T-helper 2 cell (primary cell): ENCODE measurements at regions not wholly inside any gene's neighbourhood (a gene's known extent, or its start where the extent isn't known, plus 50 kb on each side); places are given as distances from the start of the nearest gene placed in this dataset.
"Not testable (repeated sequence)": the region's sequence is repeated elsewhere in the genome, so short reads cannot be mapped to it uniquely, and the experiment has no call there.

ENCODE experiments used
- DNase-seq, 5 experiments: peaks; one replicate each; pipeline versions ENCODE4 v3.0.0 to v3.0.0-alpha.2; 2012 to 2022

- DNase-seq: not testable (repeated sequence)
Measured at GRCh38 chr21:9697751-9698150, 823.6 kb upstream of the TPTE start.

GRCh38 chr21:9705016-9705415, 816.4 kb upstream of the TPTE start:
- not testable (repeated sequence) for DNase-seq

GRCh38 chr21:9705455-9705854, 815.9 kb upstream of the TPTE start:
- not testable (repeated sequence) for DNase-seq

- DNase-seq: not testable (repeated sequence)
Measured at GRCh38 chr21:9724542-9724941, 796.8 kb upstream of the TPTE start.

GRCh38 chr21:9727187-9727586, 794.2 kb upstream of the TPTE start:
- not testable (repeated sequence) for DNase-seq

- DNase-seq: not testable (repeated sequence)
Measured at GRCh38 chr21:9728219-9728992, 793.0 kb upstream of the TPTE start.

- no peak for DNase-seq
Measured at GRCh38 chr21:9730866-9731265, 790.5 kb upstream of the TPTE start.

- not testable (repeated sequence) for DNase-seq
Measured at GRCh38 chr21:9731317-9731716, 790.1 kb upstream of the TPTE start.

GRCh38 chr21:9732605-9733004, 788.8 kb upstream of the TPTE start:
- not testable (repeated sequence) for DNase-seq

- not testable (repeated sequence) for DNase-seq
Measured at GRCh38 chr21:9733761-9734558, 787.4 kb upstream of the TPTE start.

- no peak for DNase-seq
Measured at GRCh38 chr21:9735421-9735961, 785.9 kb upstream of the TPTE start.

GRCh38 chr21:9737301-9737700, 784.1 kb upstream of the TPTE start:
- not testable (repeated sequence) for DNase-seq

GRCh38 chr21:9737871-9738515, 783.4 kb upstream of the TPTE start:
- DNase-seq: not testable (repeated sequence)

GRCh38 chr21:9738527-9738926, 782.9 kb upstream of the TPTE start:
- DNase-seq: no peak

- DNase-seq: no peak
Measured at GRCh38 chr21:9739240-9739639, 782.1 kb upstream of the TPTE start.

- not testable (repeated sequence) for DNase-seq
Measured at GRCh38 chr21:9740177-9740941, 781.0 kb upstream of the TPTE start.

- not testable (repeated sequence) for DNase-seq
Measured at GRCh38 chr21:9740991-9741742, 780.2 kb upstream of the TPTE start.

GRCh38 chr21:9743566-9743965, 777.8 kb upstream of the TPTE start:
- DNase-seq: not testable (repeated sequence)

GRCh38 chr21:9744166-9744565, 777.2 kb upstream of the TPTE start:
- DNase-seq: not testable (repeated sequence)

- not testable (repeated sequence) for DNase-seq
Measured at GRCh38 chr21:9744593-9744992, 776.8 kb upstream of the TPTE start.

GRCh38 chr21:9745457-9746108, 775.8 kb upstream of the TPTE start:
- not testable (repeated sequence) for DNase-seq
